Activated CD4-positive, alpha-beta memory T cell treated with anti-CD3 and anti-CD28 coated beads, Interleukin-2, amount 10 ng/mL, durations not matched to agents 7 days and 5 days (primary cell): ENCODE measurements at regions not wholly inside any gene's neighbourhood (a gene's known extent, or its start where the extent isn't known, plus 50 kb on each side); places are given as distances from the start of the nearest gene placed in this dataset.

Experiments used
- CTCF ChIA-PET: fragments of 350-600 bp; sonication (Branson Sonifier 250); formaldehyde crosslinking; loops from one replicate; lab custom pipeline; 2021; ENCODE audit warnings: antibody characterized with exemption, inconsistent platforms; lab: Charles Lee
- POLR2A ChIA-PET: fragments of 350-600 bp; sonication (Branson Sonifier 250); formaldehyde crosslinking; loops from one replicate; lab custom pipeline; 2021; ENCODE audit warnings: antibody characterized with exemption; lab: Charles Lee
- DNase-seq: peaks from one replicate; pipeline ENCODE4 v3.0.0-alpha.2; 2020
- H3K27ac Mint-ChIP-seq: one replicate; pipeline ENCODE4 v1.8.0; 2021; ENCODE audit warnings: mild to moderate bottlenecking, mixed read lengths
- H3K27me3 Mint-ChIP-seq: one replicate; pipeline ENCODE4 v1.8.0; 2021; ENCODE audit warnings: mixed read lengths
- H3K36me3 Mint-ChIP-seq: one replicate; pipeline ENCODE4 v1.8.0; 2021; ENCODE audit warnings: low read depth, mixed read lengths
- H3K4me1 Mint-ChIP-seq: one replicate; pipeline ENCODE4 v1.8.0; 2021; ENCODE audit warnings: mixed read lengths
- H3K4me3 Mint-ChIP-seq: one replicate; pipeline ENCODE4 v1.8.0; 2021; ENCODE audit warnings: mild to moderate bottlenecking, mixed read lengths
- H3K9me3 Mint-ChIP-seq: one replicate; pipeline ENCODE4 v1.8.0; 2021; ENCODE audit warnings: mixed read lengths

GRCh38 chr17:77380395-77381184 is 239.8 kb downstream of the SEC14L1 start:
- Mint-ChIP-seq H3K36me3 (peaks cover 46% of the 10 kb centered on the region), H3K9me3 (no peaks in the 10 kb centered on the region), H3K27ac (no peak overlapping the region), H3K27me3 (no peaks in the 10 kb centered on the region), H3K4me1 (peaks cover 87% of the 10 kb centered on the region), H3K4me3 (no peak overlapping the region)
- ChIA-PET CTCF (no interaction called here), POLR2A (no interaction called here)
- no peak for DNase-seq

- Mint-ChIP-seq H3K4me1 (peaks cover 88% of the 10 kb centered on the region), H3K9me3 (no peaks in the 10 kb centered on the region), H3K27ac (peak overlapping the region; percentile 75), H3K27me3 (no peaks in the 10 kb centered on the region), H3K4me3 (no peak overlapping the region), H3K36me3 (peaks cover 41% of the 10 kb centered on the region)
- no peak for DNase-seq
- ChIA-PET POLR2A (interaction anchor here (1.2 to 2.1 kb wide), 3 partner anchors 9 to 25 kb away, joined by 3 to 14 read pairs (median 7); no protein-coding TSS in a partner anchor), CTCF (no interaction called here)
These were observed 240.5 kb downstream of the SEC14L1 start for GRCh38 chr17:77381185-77381700.

GRCh38 chr17:77381731-77382130 is 241.0 kb downstream of the SEC14L1 start:
- H3K4me1 Mint-ChIP-seq: peaks cover 88% of the 10 kb centered on the region

GRCh38 chr17:77382356-77382911 is 241.7 kb downstream of the SEC14L1 start:
- ChIA-PET POLR2A (interaction anchor here (0.9 to 2.1 kb wide), 9 partner anchors 8 to 92 kb away, joined by 3 to 14 read pairs (median 3); no protein-coding TSS in a partner anchor), CTCF (interaction anchor here (0.7 to 2.3 kb wide), 8 partner anchors 8 to 289 kb away, joined by 3 to 10 read pairs (median 4); no protein-coding TSS in a partner anchor)
- Mint-ChIP-seq H3K4me3 (peak overlapping the region; percentile 23), H3K4me1 (peaks cover 88% of the 10 kb centered on the region), H3K27ac (peak overlapping the region; percentile 75), H3K36me3 (peaks cover 44% of the 10 kb centered on the region), H3K9me3 (no peaks in the 10 kb centered on the region), H3K27me3 (no peaks in the 10 kb centered on the region)
- peak; percentile 46 for DNase-seq

More at GRCh38 chr17:77381731-77382130, 241.0 kb downstream of the SEC14L1 start:
- ChIA-PET CTCF (interaction anchor here (1.4 to 2.3 kb wide), 3 partner anchors 18 to 113 kb away, joined by 3 to 10 read pairs (median 6); no protein-coding TSS in a partner anchor), POLR2A (interaction anchor here (1.2 to 2.1 kb wide), 5 partner anchors 9 to 78 kb away, joined by 3 to 14 read pairs (median 6); no protein-coding TSS in a partner anchor)
- DNase-seq: no peak
- Mint-ChIP-seq H3K9me3 (no peaks in the 10 kb centered on the region), H3K36me3 (peaks cover 42% of the 10 kb centered on the region), H3K4me3 (peak overlapping the region; percentile 23), H3K27ac (peak overlapping the region; percentile 75), H3K27me3 (no peaks in the 10 kb centered on the region)

- no peak for DNase-seq
- Mint-ChIP-seq H3K4me3 (no peak overlapping the region), H3K9me3 (no peaks in the 10 kb centered on the region), H3K36me3 (peaks cover 39% of the 10 kb centered on the region), H3K4me1 (peaks cover 85% of the 10 kb centered on the region), H3K27me3 (no peaks in the 10 kb centered on the region), H3K27ac (peak overlapping the region; percentile 75)
- POLR2A ChIA-PET: interaction anchor here (0.9 to 2.1 kb wide), 8 partner anchors 9 to 91 kb away, joined by 3 to 14 read pairs (median 4); no protein-coding TSS in a partner anchor
- CTCF ChIA-PET: interaction anchor here (0.7 to 2.3 kb wide), 8 partner anchors 9 to 288 kb away, joined by 3 to 10 read pairs (median 4); no protein-coding TSS in a partner anchor
These were observed 242.3 kb downstream of the SEC14L1 start for GRCh38 chr17:77382966-77383612.

GRCh38 chr17:77383613-77384608 is 243.1 kb downstream of the SEC14L1 start:
- Mint-ChIP-seq H3K27ac (no peak overlapping the region), H3K9me3 (no peaks in the 10 kb centered on the region), H3K27me3 (no peaks in the 10 kb centered on the region), H3K36me3 (peaks cover 31% of the 10 kb centered on the region), H3K4me1 (peaks cover 85% of the 10 kb centered on the region), H3K4me3 (no peak overlapping the region)
- ChIA-PET CTCF (interaction anchor here (0.6 to 2.3 kb wide), 4 partner anchors 9 to 42 kb away, joined by 3 to 10 read pairs (median 6); no protein-coding TSS in a partner anchor), POLR2A (interaction anchor here (1.1 to 2.1 kb wide), 2 partner anchors 22 to 90 kb away, joined by 3 to 7 read pairs; no protein-coding TSS in a partner anchor)
- no peak for DNase-seq

- Mint-ChIP-seq H3K4me3 (peak overlapping the region; percentile 24), H3K36me3 (peaks cover 37% of the 10 kb centered on the region), H3K4me1 (peaks cover 88% of the 10 kb centered on the region), H3K27me3 (no peaks in the 10 kb centered on the region), H3K9me3 (no peaks in the 10 kb centered on the region), H3K27ac (peak overlapping the region; percentile 47)
- no peak for DNase-seq
- CTCF ChIA-PET: interaction anchor here (2.0 kb wide), 1 partner anchor 15 kb away, joined by 7 read pairs; no protein-coding TSS in a partner anchor
- POLR2A ChIA-PET: interaction anchor here (8.6 to 8.8 kb wide), 2 partner anchors 10 to 16 kb away, joined by 120 to 140 read pairs; no protein-coding TSS in a partner anchor
These were observed 245.2 kb downstream of the SEC14L1 start for GRCh38 chr17:77385750-77386501.

- no peak overlapping the region for H3K4me3 Mint-ChIP-seq
- H3K27ac Mint-ChIP-seq: peak overlapping the region; percentile 52
- H3K27me3 Mint-ChIP-seq: no peaks in the 10 kb centered on the region
- H3K9me3 Mint-ChIP-seq: no peaks in the 10 kb centered on the region
- DNase-seq: no peak
- POLR2A ChIA-PET: interaction anchor here (8.6 to 8.8 kb wide), 2 partner anchors 11 to 16 kb away, joined by 120 to 140 read pairs; no protein-coding TSS in a partner anchor
- H3K4me1 Mint-ChIP-seq: peaks cover 88% of the 10 kb centered on the region
- CTCF ChIA-PET: interaction anchor here (2.0 kb wide), 1 partner anchor 14 kb away, joined by 7 read pairs; no protein-coding TSS in a partner anchor
- peaks cover 42% of the 10 kb centered on the region for H3K36me3 Mint-ChIP-seq
These were observed 245.9 kb downstream of the SEC14L1 start for GRCh38 chr17:77386502-77387192.

GRCh38 chr17:77387891-77388290 is 247.1 kb downstream of the SEC14L1 start:
- Mint-ChIP-seq H3K36me3 (peaks cover 47% of the 10 kb centered on the region), H3K27me3 (no peaks in the 10 kb centered on the region), H3K9me3 (no peaks in the 10 kb centered on the region), H3K4me3 (peak overlapping the region; percentile 43), H3K27ac (peak overlapping the region; percentile 61), H3K4me1 (peaks cover 88% of the 10 kb centered on the region)
- ChIA-PET POLR2A (interaction anchor here (0.7 to 8.8 kb wide), 3 partner anchors 12 to 47 kb away, joined by 3 to 140 read pairs (median 120); no protein-coding TSS in a partner anchor), CTCF (interaction anchor here (0.9 to 2.8 kb wide), 4 partner anchors 13 to 57 kb away, joined by 3 to 31 read pairs (median 7); no protein-coding TSS in a partner anchor)
- DNase-seq: no peak
